GM12864 (cell line): ENCODE measurements at regions not wholly inside any gene's neighbourhood (a gene's known extent, or its start where the extent isn't known, plus 50 kb on each side); places are given as distances from the start of the nearest gene placed in this dataset.
"Not testable (repeated sequence)": the region's sequence is repeated elsewhere in the genome, so short reads cannot be mapped to it uniquely, and the experiment has no call there.

ENCODE experiments used
- DNase-seq: peaks from one replicate; pipeline ENCODE4 v3.0.0-alpha.2; 2011; ENCODE audit warnings: low read depth
- H3K4me3 ChIP-seq: 2 replicates; pipeline ENCODE4 v1.5.1; 2011; ENCODE audit warnings: mild to moderate bottlenecking, low read depth, low read length, control low read depth
- TF ChIP-seq, protein P1 (sequence below): IDR thresholded peaks from 2 replicates; pipeline ENCODE4 v1.5.1; 2011; ENCODE audit warnings: low read depth, mild to moderate bottlenecking, moderate library complexity, low read length, control low read depth, inconsistent platforms; ENCODE audit errors: missing control alignments

DNA sequence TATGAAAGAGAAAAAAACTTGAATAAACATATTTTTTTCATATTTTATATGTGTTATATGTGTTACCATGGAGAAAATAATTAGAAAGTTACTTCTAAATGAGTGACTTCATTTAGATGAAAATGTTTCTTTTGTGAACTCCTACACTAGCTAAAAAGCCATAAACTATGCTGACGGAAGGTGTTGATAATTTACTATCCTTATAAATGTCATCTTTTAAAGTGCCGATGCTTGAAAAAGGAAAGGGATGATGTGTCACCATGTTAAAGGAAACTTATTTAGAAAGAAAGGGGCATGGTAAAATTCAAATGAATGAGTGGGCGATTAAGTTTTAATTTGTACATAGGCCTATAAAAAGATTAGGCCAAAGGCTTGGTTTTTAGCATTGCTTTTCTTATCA is 133.8 kb downstream of the SPRY1 start:
- no peak for DNase-seq
- TF ChIP-seq, protein P1, sequence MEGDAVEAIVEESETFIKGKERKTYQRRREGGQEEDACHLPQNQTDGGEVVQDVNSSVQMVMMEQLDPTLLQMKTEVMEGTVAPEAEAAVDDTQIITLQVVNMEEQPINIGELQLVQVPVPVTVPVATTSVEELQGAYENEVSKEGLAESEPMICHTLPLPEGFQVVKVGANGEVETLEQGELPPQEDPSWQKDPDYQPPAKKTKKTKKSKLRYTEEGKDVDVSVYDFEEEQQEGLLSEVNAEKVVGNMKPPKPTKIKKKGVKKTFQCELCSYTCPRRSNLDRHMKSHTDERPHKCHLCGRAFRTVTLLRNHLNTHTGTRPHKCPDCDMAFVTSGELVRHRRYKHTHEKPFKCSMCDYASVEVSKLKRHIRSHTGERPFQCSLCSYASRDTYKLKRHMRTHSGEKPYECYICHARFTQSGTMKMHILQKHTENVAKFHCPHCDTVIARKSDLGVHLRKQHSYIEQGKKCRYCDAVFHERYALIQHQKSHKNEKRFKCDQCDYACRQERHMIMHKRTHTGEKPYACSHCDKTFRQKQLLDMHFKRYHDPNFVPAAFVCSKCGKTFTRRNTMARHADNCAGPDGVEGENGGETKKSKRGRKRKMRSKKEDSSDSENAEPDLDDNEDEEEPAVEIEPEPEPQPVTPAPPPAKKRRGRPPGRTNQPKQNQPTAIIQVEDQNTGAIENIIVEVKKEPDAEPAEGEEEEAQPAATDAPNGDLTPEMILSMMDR, result no peak
- H3K4me3 ChIP-seq, result no peak overlapping the region

DNA sequence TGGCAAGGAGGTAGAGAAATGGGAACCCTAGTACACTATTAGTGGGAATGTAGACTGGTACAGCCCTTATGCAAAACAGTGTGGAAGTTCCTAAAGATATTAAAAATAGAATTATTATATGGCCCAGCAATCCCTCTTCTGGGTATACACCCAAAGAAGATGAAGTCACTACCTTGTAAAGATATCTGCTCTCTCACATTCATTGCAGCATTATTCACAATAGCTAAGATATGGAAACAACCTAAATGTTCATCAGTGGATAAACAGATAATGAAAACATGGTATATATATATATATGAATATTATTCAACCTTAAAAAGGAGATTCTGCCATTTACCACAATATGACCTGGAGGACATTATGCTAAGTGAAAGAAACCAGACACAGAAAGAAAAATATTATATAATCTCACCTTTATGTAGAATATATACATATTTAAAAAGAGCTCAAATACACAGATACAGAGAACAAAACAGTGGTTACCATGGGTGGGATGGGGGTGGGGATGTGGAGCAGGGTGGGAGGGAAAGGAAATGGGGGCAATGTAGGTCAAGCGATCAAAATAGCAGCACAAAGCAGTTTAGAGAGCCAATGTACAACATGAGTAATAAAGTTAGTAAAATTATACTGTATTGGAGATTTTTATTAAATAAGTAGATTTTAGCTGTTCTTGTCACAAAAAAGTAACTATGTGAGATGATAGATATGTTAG is 138.6 kb downstream of the SPRY1 start:
- TF ChIP-seq, protein P1, result no peak
- DNase-seq, result no peak
- no peak overlapping the region for H3K4me3 ChIP-seq

DNA sequence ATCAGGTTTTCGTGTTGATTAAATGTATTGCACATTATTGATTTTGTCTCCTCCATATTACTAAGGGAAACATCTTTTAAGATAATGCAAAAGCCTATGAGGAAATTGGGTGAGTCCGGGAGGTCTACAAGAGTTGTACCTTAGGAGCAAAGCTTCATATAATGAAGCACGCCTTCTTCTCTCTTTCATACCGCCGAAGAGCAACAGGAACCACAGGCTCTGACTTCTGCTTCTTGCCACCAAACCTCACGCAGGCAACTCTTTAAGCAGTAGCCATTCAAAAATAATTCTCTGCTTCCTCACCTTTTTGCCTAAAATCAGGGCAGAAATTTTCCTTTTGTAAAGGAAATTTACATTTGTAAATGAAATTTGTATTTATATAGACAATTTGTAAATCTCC is 139.6 kb downstream of the SPRY1 start:
- TF ChIP-seq, protein P1, result no peak
- no peak for DNase-seq
- H3K4me3 ChIP-seq, result no peak overlapping the region

DNA sequence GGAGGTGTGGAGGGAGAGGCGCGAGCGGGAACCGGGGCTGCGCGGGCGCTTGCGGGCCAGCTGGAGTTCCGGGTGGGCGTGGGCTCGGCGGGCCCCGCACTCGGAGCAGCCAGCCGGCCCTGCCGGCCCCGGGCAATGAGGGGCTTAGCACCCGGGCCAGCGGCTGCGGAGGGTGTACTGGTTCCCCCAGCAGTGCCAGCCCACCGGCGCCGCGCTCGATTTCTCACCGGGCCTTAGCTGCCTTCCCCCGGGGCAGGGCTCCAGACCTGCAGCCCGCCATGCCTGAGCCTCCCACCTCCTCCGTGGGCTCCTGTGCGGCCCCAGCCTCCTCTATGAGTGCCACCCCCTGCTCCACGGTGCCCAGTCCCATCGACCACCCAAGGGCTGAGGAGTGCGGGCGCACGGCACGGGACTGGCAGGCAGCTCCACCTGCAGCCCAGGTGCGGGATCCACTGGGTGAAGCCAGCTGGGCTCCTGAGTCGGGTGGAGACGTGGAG is 141.4 kb downstream of the SPRY1 start:
- not testable (repeated sequence) for H3K4me3 ChIP-seq, DNase-seq

DNA sequence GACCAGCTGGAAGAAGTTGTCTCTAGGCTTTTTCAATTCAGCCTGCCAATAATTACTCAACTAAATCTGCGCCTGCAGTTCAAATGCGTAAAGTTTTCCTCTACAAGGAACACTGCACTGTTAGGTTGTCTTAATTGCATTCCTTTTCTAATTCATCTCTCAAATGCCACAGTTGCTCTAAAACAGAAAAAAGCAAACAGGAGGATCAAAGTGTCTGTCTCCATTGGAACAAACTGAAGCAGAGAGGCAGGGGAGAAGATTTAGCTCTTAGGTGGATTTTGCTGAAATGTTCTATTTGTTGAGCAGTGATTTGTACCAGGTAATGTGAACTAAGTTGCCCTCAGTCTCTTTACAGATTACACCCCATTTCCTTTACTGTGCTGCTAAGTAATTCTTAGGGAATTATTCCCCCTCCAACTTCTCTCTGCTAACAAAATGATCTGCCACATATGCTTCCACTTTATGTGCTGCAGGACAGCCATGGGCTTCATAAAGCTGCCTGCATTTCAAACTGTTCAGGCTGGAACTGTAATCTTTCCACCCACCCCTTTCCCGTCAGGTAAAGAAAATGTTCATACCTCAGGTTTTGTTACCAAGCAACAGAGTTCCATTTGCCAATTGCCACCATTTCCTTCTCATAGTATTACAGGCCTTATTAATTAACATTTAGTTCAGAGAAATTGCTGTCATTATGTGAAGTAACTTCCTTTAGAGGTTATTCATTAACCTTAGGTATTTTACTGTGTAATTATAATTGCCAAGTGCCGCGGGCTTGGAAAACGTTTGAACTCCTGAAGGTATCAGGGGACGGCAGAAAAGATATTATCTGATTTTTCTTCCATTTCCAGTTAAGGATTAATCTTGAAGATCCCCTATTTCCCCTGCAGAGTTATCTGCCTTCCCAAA is 149.3 kb downstream of the SPRY1 start:
- no peak for DNase-seq
- TF ChIP-seq, protein P1, result no peak
- H3K4me3 ChIP-seq, result no peak overlapping the region

DNA sequence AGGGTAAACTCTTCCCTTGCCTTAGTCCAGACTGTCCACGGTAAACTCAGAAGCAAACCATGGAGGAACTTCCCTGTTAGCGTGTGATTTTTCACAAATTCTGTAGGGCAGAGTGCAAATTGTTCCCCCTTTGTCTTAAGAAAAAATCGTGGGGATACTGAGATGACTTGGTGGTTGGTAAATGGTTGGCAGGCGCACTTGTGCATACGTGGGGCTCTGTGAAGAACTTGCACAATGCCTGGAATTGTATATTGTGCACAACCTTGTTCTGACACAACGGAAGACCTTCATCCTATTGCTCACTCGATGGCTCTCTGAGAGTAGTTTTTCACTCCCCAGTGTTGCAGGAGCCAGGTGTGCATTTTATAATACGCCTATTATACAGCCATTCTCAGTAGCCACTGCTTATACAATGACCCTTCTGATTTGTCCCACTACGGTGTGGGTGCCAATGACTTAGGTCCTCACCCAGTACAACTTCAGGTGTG is 150.0 kb downstream of the SPRY1 start:
- H3K4me3 ChIP-seq, result no peak overlapping the region
- no peak for DNase-seq
- TF ChIP-seq, protein P1, result no peak
